A549 (cell line): ENCODE measurements at regions not wholly inside any gene's neighbourhood (a gene's known extent, or its start where the extent isn't known, plus 50 kb on each side); places are given as distances from the start of the nearest gene placed in this dataset.
A peak's percentile ranks its signal among the peaks of the same experiment; 100 is the strongest.

Source experiments
- CBX8 ChIP-seq: fragments of 200-600 bp; sonication (generic); IDR thresholded peaks from 2 replicates; pipeline ENCODE4 v1.6.1; 2016
- CEBPB ChIP-seq, 2 experiments: fragments of >200 bp in 1 of 2; sonication (Bioruptor Twin) in 1 of 2; formaldehyde crosslinking in 1 of 2; IDR thresholded peaks; 2 replicates each; pipeline ENCODE4 v1.6.1; 2012 to 2016
- CHD4 ChIP-seq: fragments of 200-600 bp; sonication (generic); IDR thresholded peaks from 2 replicates; pipeline ENCODE4 v1.6.1; 2016; ENCODE audit warnings: antibody characterized with exemption, mild to moderate bottlenecking, borderline replicate concordance
- E2F6 ChIP-seq: IDR thresholded peaks from 2 replicates; pipeline ENCODE4 v1.6.1; 2012; ENCODE audit warnings: low read depth, borderline replicate concordance
- EHF ChIP-seq: fragments of 250-450 bp; sonication (Bioruptor Pico); IDR thresholded peaks from 2 replicates; pipeline ENCODE4 v1.5.0; 2020; ENCODE audit warnings: mild to moderate bottlenecking
- ELK1 ChIP-seq: fragments of 150-350 bp; IDR thresholded peaks from 2 replicates; pipeline ENCODE4 v1.6.1; 2014; ENCODE audit warnings: low read depth, mild to moderate bottlenecking, low read length
- EP300 ChIP-seq, 2 experiments: fragments of >200 bp; sonication (Bioruptor Twin); formaldehyde crosslinking; IDR thresholded peaks; 2 replicates in 1 of 2; 3 replicates in 1 of 2; pipeline ENCODE4 v1.6.1; 2016 to 2017
- FOSL2 ChIP-seq, 2 experiments: fragments of 450-650 bp in 1 of 2; fragments of >200 bp in 1 of 2; sonication (Bioruptor Twin) in 1 of 2; formaldehyde crosslinking; IDR thresholded peaks; 2 replicates each; pipeline versions ENCODE4 v1.5.0 to v1.6.1; 2016 to 2020; ENCODE audit warnings: mild to moderate bottlenecking in 1 of 2, moderate library complexity in 1 of 2
- GATA3 ChIP-seq: IDR thresholded peaks from 2 replicates; pipeline ENCODE4 v1.6.1; 2012; ENCODE audit warnings: borderline replicate concordance
- HEYL ChIP-seq: fragments of 250-450 bp; sonication (Bioruptor Pico); IDR thresholded peaks from 2 replicates; pipeline ENCODE4 v1.8.0; 2021; ENCODE audit warnings: mild to moderate bottlenecking, moderate library complexity
- HOXA7 ChIP-seq: fragments of 250-450 bp; sonication (Bioruptor Pico); IDR thresholded peaks from 2 replicates; pipeline ENCODE4 v1.5.0; 2020; ENCODE audit warnings: mild to moderate bottlenecking, moderate library complexity
- HOXB5 ChIP-seq: fragments of 250-450 bp; sonication (Bioruptor Pico); IDR thresholded peaks from 2 replicates; pipeline ENCODE4 v1.5.0; 2020; ENCODE audit warnings: mild to moderate bottlenecking, moderate library complexity
- JUNB ChIP-seq: fragments of >200 bp; sonication (Bioruptor Twin); formaldehyde crosslinking; IDR thresholded peaks from 2 replicates; pipeline ENCODE4 v1.6.1; 2016
- KDM1A ChIP-seq: fragments of 200-600 bp; sonication (generic); IDR thresholded peaks from 2 replicates; pipeline ENCODE4 v1.6.1; 2016; ENCODE audit warnings: low read depth, mild to moderate bottlenecking
- KDM5A ChIP-seq: fragments of 200-600 bp; sonication (generic); IDR thresholded peaks from 2 replicates; pipeline ENCODE4 v1.6.1; 2016; ENCODE audit warnings: antibody characterized with exemption, mild to moderate bottlenecking
- MAFK ChIP-seq: fragments of 450-650 bp; IDR thresholded peaks from 2 replicates; pipeline ENCODE4 v1.6.1; 2014; ENCODE audit not compliant: partially characterized antibody
- MYC ChIP-seq: IDR thresholded peaks from 2 replicates; pipeline ENCODE4 v1.6.1; 2012; ENCODE audit warnings: mild to moderate bottlenecking, inconsistent platforms, low read length, improper control_type of control experiment, borderline replicate concordance
- NR3C1 ChIP-seq: fragments of >200 bp; sonication (Bioruptor Twin); formaldehyde crosslinking; IDR thresholded peaks from 3 replicates; pipeline ENCODE4 v1.6.1; 2017
- PBX3 ChIP-seq: IDR thresholded peaks from 2 replicates; pipeline ENCODE4 v1.6.1; 2012
- PHF8 ChIP-seq: fragments of 200-600 bp; sonication (generic); IDR thresholded peaks from 2 replicates; pipeline ENCODE4 v1.6.1; 2016; ENCODE audit warnings: low read depth, mild to moderate bottlenecking, antibody characterized with exemption, moderate library complexity, borderline replicate concordance
- POLR2AphosphoS2 ChIP-seq: conservative IDR thresholded peaks from 2 replicates; pipeline ENCODE4 v1.6.1; 2012; ENCODE audit warnings: low read length, improper control_type of control experiment, inconsistent platforms
- RARB ChIP-seq: fragments of 250-450 bp; sonication (Bioruptor Pico); IDR thresholded peaks from 2 replicates; pipeline ENCODE4 v1.8.0; 2021; ENCODE audit warnings: mild to moderate bottlenecking, moderate library complexity
- RCOR1 ChIP-seq: fragments of 150-350 bp; IDR thresholded peaks from 2 replicates; pipeline ENCODE4 v1.6.1; 2014; ENCODE audit warnings: antibody characterized with exemption, low read length, low read depth
- REST ChIP-seq: fragments of 200-600 bp; sonication (generic); IDR thresholded peaks from 2 replicates; pipeline ENCODE4 v1.6.1; 2016; ENCODE audit warnings: antibody characterized with exemption, mild to moderate bottlenecking, moderate library complexity
- RFX5 ChIP-seq: fragments of 450-650 bp; IDR thresholded peaks from 2 replicates; pipeline ENCODE4 v1.7.1; 2014; ENCODE audit warnings: antibody characterized with exemption, mild to moderate bottlenecking, moderate library complexity
- RNF2 ChIP-seq: fragments of 200-600 bp; sonication (generic); IDR thresholded peaks from 2 replicates; pipeline ENCODE4 v1.6.1; 2016; ENCODE audit warnings: low read depth, mild to moderate bottlenecking, antibody characterized with exemption, moderate library complexity, borderline replicate concordance
- SMC3 ChIP-seq: fragments of >200 bp; sonication (Bioruptor Twin); formaldehyde crosslinking; IDR thresholded peaks from 3 replicates; pipeline ENCODE4 v1.6.1; 2018; ENCODE audit warnings: inconsistent platforms
- SREBF2 ChIP-seq: fragments of 450-650 bp; IDR thresholded peaks from 2 replicates; pipeline ENCODE4 v1.6.1; 2014; ENCODE audit warnings: mild to moderate bottlenecking, moderate library complexity
- TFCP2L1 ChIP-seq: fragments of 250-450 bp; sonication (Bioruptor Pico); IDR thresholded peaks from 2 replicates; pipeline ENCODE4 v1.5.0; 2021; ENCODE audit warnings: mild to moderate bottlenecking
- ZC3H11A ChIP-seq: fragments of 450-650 bp; IDR thresholded peaks from 2 replicates; pipeline ENCODE4 v1.6.1; 2014; ENCODE audit warnings: antibody characterized with exemption, mild to moderate bottlenecking
- ZNF302 ChIP-seq: fragments of 250-450 bp; sonication (Bioruptor Pico); IDR thresholded peaks from 2 replicates; pipeline ENCODE4 v1.9.0; 2021; ENCODE audit warnings: inconsistent platforms, mild to moderate bottlenecking, moderate library complexity
- ZSCAN20 ChIP-seq: fragments of 250-450 bp; sonication (Bioruptor Pico); IDR thresholded peaks from 2 replicates; pipeline ENCODE4 v1.8.0; 2022; ENCODE audit warnings: mild to moderate bottlenecking, moderate library complexity

- TF ChIP-seq SREBF2 (no peak), PBX3 (peak; percentile 85), E2F6 (no peak), KDM1A (no peak), ELK1 (no peak), MAFK (peak; percentile 94), HOXB5 (CRISPR knock-in tag) (no peak), FOSL2 (IDR thresholded peaks at IDR 0.05) (peak; percentile 92), FOSL2 (CRISPR knock-in tag; IDR thresholded peaks at IDR 0.05) (peak; percentile 88), ZNF302 (CRISPR knock-in tag) (no peak), SMC3 (peak; percentile 80), ZSCAN20 (no peak), HOXA7 (CRISPR knock-in tag) (no peak), JUNB (peak; percentile 98), RNF2 (no peak), MYC (no peak), RARB (CRISPR knock-in tag) (no peak), POLR2AphosphoS2 (no peak), CBX8 (no peak), PHF8 (no peak), NR3C1 (no peak), RCOR1 (no peak), EP300 (IDR thresholded peaks at IDR 0.05) (peak; percentile 95 to 98), ZC3H11A (no peak), CEBPB (IDR thresholded peaks at IDR 0.05) (peak; percentile 50 to 91; a peak in 3 of 4 replicates), GATA3 (peak; percentile 99), HEYL (CRISPR knock-in tag) (no peak), RFX5 (no peak), TFCP2L1 (CRISPR knock-in tag) (no peak), EHF (CRISPR knock-in tag) (no peak), KDM5A (no peak), CHD4 (no peak), REST (no peak)
Measured at GRCh38 chr2:234363011-234363487, 133.8 kb downstream of the ARL4C start (continued).
